HEK293T (cell line): ENCODE measurements at regions not wholly inside any gene's neighbourhood (a gene's known extent, or its start where the extent isn't known, plus 50 kb on each side); places are given as distances from the start of the nearest gene placed in this dataset.

Experiments
- CTCF ChIA-PET: fragments of 350-600 bp; formaldehyde crosslinking; extraction: SDS; loops from one replicate; lab custom pipeline; 2021; ENCODE audit warnings: antibody characterized with exemption, inconsistent platforms; lab: Yijun Ruan, JAX
- POLR2A ChIA-PET: fragments of 350-600 bp; formaldehyde crosslinking; extraction: SDS; loops from one replicate; lab custom pipeline; 2020; ENCODE audit warnings: antibody characterized with exemption, inconsistent platforms; lab: Yijun Ruan, JAX
- DNase-seq: peaks from one replicate; pipeline ENCODE4 v3.0.0; 2012; ENCODE audit warnings: mixed read lengths; ENCODE audit errors: extremely low spot score
- ARNT ChIP-seq: fragments of 450-650 bp; IDR thresholded peaks from 2 replicates; pipeline ENCODE4 v1.6.1; 2017; ENCODE audit warnings: mild to moderate bottlenecking
- BHLHE40 ChIP-seq: fragments of 450-650 bp; IDR thresholded peaks from 2 replicates; pipeline ENCODE4 v1.6.1; 2016; ENCODE audit warnings: mild to moderate bottlenecking, moderate library complexity, borderline replicate concordance
- CTBP1 ChIP-seq: fragments of 450-650 bp; IDR thresholded peaks from 2 replicates; pipeline ENCODE4 v1.6.1; 2016; ENCODE audit warnings: borderline replicate concordance
- ELF4 ChIP-seq: fragments of 450-650 bp; IDR thresholded peaks from 2 replicates; pipeline ENCODE4 v1.6.1; 2017; ENCODE audit warnings: antibody characterized with exemption
- FOXA1 ChIP-seq: fragments of 450-650 bp; IDR thresholded peaks from 2 replicates; pipeline ENCODE4 v1.6.1; 2016; ENCODE audit warnings: mild to moderate bottlenecking
- FOXK2 ChIP-seq: fragments of 450-650 bp; IDR thresholded peaks from 2 replicates; pipeline ENCODE4 v1.6.1; 2016; ENCODE audit warnings: mild to moderate bottlenecking
- FOXM1 ChIP-seq: fragments of 450-650 bp; IDR thresholded peaks from 2 replicates; pipeline ENCODE4 v1.6.1; 2017; ENCODE audit warnings: mild to moderate bottlenecking, borderline replicate concordance
- HDGF ChIP-seq: fragments of 450-650 bp; IDR thresholded peaks from 2 replicates; pipeline ENCODE4 v1.6.1; 2017; ENCODE audit warnings: antibody characterized with exemption, borderline replicate concordance
- L3MBTL2 ChIP-seq: fragments of 450-650 bp; conservative IDR thresholded peaks from 2 replicates; pipeline ENCODE4 v1.6.1; 2016; ENCODE audit warnings: mild to moderate bottlenecking
- LEF1 ChIP-seq: fragments of 450-650 bp; IDR thresholded peaks from 2 replicates; pipeline ENCODE4 v1.6.1; 2017; ENCODE audit warnings: mild to moderate bottlenecking, borderline replicate concordance
- NFRKB ChIP-seq: fragments of 450-650 bp; IDR thresholded peaks from 2 replicates; pipeline ENCODE4 v1.6.1; 2016; ENCODE audit warnings: mild to moderate bottlenecking, moderate library complexity
- PKNOX1 ChIP-seq: fragments of 450-650 bp; IDR thresholded peaks from 2 replicates; pipeline ENCODE4 v1.6.1; 2016
- SP1 ChIP-seq: fragments of 450-650 bp; IDR thresholded peaks from 2 replicates; pipeline ENCODE4 v1.6.1; 2017
- SUZ12 ChIP-seq: fragments of 450-650 bp; IDR thresholded peaks from 2 replicates; pipeline ENCODE4 v1.6.1; 2016; ENCODE audit warnings: mild to moderate bottlenecking
- TARDBP ChIP-seq: fragments of 450-650 bp; IDR thresholded peaks from 2 replicates; pipeline ENCODE4 v1.6.1; 2016
- ZNF384 ChIP-seq: fragments of 450-650 bp; IDR thresholded peaks from 2 replicates; pipeline ENCODE4 v1.6.1; 2016

- POLR2A ChIA-PET = no interaction called here
- CTCF ChIA-PET = no interaction called here
- peak; percentile 29 for DNase-seq
- TF ChIP-seq ARNT (no peak), PKNOX1 (peak; percentile 49)
Observed at GRCh38 chr15:95565690-95566089, 764.8 kb upstream of the NR2F2 start.

- ChIA-PET CTCF (no interaction called here), POLR2A (no interaction called here)
- TF ChIP-seq CTBP1 = no peak
- DNase-seq = no peak
Observed at GRCh38 chr15:95567686-95568085, 762.8 kb upstream of the NR2F2 start.

- ChIA-PET CTCF (no interaction called here), POLR2A (no interaction called here)
- no peak for DNase-seq
- TF ChIP-seq ZNF384 = no peak
- TF ChIP-seq SUZ12 = no peak
- no peak for TF ChIP-seq FOXA1
- no peak for TF ChIP-seq L3MBTL2
- TF ChIP-seq NFRKB = no peak
- TF ChIP-seq FOXK2 = no peak
- TF ChIP-seq ARNT = no peak
- TF ChIP-seq HDGF = no peak
- TF ChIP-seq FOXM1 = no peak
- TF ChIP-seq SP1 = no peak
- TF ChIP-seq ELF4 = no peak
- TF ChIP-seq CTBP1 = no peak
- TF ChIP-seq TARDBP = no peak
- no peak for TF ChIP-seq PKNOX1
- no peak for TF ChIP-seq BHLHE40
- TF ChIP-seq LEF1 = no peak
Observed at GRCh38 chr15:95574053-95574452, 756.4 kb upstream of the NR2F2 start.

GRCh38 chr15:95577927-95578326 is 752.6 kb upstream of the NR2F2 start:
- ChIA-PET POLR2A (interaction anchor here (0.7 kb wide), 1 partner anchor 299 kb away, joined by 3 read pairs; no protein-coding TSS in a partner anchor), CTCF (no interaction called here)
- DNase-seq = no peak
- no peak for TF ChIP-seq L3MBTL2
- TF ChIP-seq FOXA1 = no peak
- TF ChIP-seq HDGF = no peak
- TF ChIP-seq SP1 = no peak
- no peak for TF ChIP-seq CTBP1
- no peak for TF ChIP-seq NFRKB
- no peak for TF ChIP-seq ARNT
- no peak for TF ChIP-seq ELF4
- TF ChIP-seq FOXM1 = no peak
- TF ChIP-seq ZNF384 = no peak
- TF ChIP-seq PKNOX1 = no peak
- TF ChIP-seq LEF1 = no peak
- no peak for TF ChIP-seq SUZ12

- ChIA-PET CTCF (no interaction called here), POLR2A (no interaction called here)
- TF ChIP-seq FOXM1 = no peak
- no peak for TF ChIP-seq FOXK2
- no peak for TF ChIP-seq CTBP1
- no peak for TF ChIP-seq L3MBTL2
- no peak for TF ChIP-seq SUZ12
- no peak for TF ChIP-seq BHLHE40
- no peak for TF ChIP-seq LEF1
- TF ChIP-seq TARDBP = no peak
- TF ChIP-seq HDGF = no peak
- TF ChIP-seq ZNF384 = no peak
- TF ChIP-seq PKNOX1 = no peak
- no peak for TF ChIP-seq SP1
- no peak for TF ChIP-seq ELF4
- no peak for DNase-seq
Observed at GRCh38 chr15:95580121-95580520, 750.4 kb upstream of the NR2F2 start.

- no peak for TF ChIP-seq CTBP1
- TF ChIP-seq L3MBTL2 = no peak
- no peak for TF ChIP-seq FOXK2
- no peak for TF ChIP-seq BHLHE40
- no peak for TF ChIP-seq ELF4
- ChIA-PET CTCF (no interaction called here), POLR2A (no interaction called here)
- DNase-seq = no peak
Observed at GRCh38 chr15:95581595-95581994, 748.9 kb upstream of the NR2F2 start.

GRCh38 chr15:95584088-95584487 is 746.4 kb upstream of the NR2F2 start:
- no peak for DNase-seq
- ChIA-PET POLR2A (no interaction called here), CTCF (interaction anchor here (0.6 kb wide), 1 partner anchor 13 kb away, joined by 4 read pairs; no protein-coding TSS in a partner anchor)
- TF ChIP-seq FOXK2 (no peak), SP1 (no peak), FOXA1 (no peak), LEF1 (no peak), SUZ12 (no peak), ELF4 (no peak), ARNT (no peak), TARDBP (no peak), HDGF (no peak), L3MBTL2 (no peak), FOXM1 (no peak), PKNOX1 (no peak), BHLHE40 (no peak), CTBP1 (no peak)
